ENCODE measurements at regions not wholly inside any gene's neighbourhood (a gene's known extent, or its start where the extent isn't known, plus 50 kb on each side); places are given as distances from the start of the nearest gene placed in this dataset.
A peak's percentile ranks its signal among the peaks of the same experiment; 100 is the strongest.

GRCh38 chr13:92938486-92939020, 288.1 kb upstream of the GPC6 start:
- no peak for DNase-seq

GRCh38 chr13:92941167-92941566, 285.4 kb upstream of the GPC6 start:
- DNase-seq = no peak

DNA sequence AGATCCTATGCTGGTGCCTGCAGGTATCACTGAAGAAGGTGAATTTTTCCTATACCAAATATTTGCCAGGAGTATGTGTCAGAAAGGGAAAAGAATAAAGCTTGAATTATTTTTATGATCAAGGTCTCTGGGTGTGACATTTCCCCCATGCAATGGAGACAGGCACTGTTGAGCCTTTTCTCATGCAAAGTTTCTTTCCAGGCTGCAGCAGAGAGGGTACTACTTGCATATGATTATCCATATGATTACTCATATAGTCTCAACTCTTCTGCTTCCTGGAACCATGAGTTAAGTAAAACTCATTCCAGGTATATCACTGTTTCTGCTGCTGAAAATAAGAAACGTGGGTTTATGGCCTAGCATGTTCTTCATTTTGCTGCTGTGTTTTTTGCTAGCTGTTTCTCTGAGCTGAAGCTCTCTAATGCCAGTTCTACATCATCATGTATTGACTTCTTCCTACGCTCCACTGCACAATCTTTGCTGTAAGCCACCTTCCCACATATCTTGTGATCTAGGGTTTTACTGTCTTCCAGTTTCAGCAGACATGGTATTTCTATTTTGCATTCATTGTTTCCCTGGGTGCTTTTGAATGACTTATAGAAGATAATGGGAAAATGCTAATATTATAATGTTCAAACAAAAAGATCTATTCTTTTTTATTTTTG, 278.7 kb upstream of the GPC6 start:
- no peak for DNase-seq

DNA sequence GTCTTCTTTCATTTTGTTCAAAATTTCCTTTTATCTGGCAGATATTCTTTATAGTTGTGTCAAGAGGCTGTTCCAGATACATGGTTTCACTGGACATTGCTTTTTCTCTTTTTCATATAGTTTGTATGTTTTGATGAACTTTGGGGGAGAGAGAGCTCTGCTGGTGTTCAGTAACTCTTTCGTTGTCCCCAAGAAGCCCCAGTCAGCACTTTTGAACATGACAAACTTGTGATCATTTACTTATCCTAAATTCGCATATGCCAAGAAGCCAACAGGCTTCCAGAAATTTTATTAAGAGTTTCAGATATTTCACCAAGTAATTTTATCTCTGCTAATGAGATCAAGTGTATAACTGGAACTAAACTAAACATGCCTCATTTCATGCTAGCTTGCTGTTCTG, 275.8 kb upstream of the GPC6 start:
- no peak for DNase-seq

GRCh38 chr13:92951273-92951890, 275.2 kb upstream of the GPC6 start:
- DNase-seq = peak; percentile 29

DNA sequence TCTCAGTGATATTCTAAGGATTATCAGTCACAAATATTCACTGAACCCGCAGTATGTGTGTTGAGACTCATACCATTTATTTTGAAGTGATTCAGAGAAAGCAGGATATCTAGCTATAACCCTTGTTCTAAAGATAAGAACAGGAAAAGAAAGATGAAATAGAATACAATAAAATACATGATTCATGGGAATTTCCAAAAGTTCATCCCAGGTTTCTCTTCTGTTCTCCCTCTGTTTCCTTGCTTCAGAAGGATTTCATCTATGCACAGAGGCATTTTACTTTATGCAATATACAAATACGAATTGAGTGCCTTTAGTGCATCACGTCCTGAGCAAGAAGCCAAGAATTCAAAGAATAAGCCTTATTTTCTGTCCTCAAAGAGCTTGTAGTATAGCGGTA, 274.4 kb upstream of the GPC6 start:
- DNase-seq = no peak

- no peak for DNase-seq
Observed at GRCh38 chr13:92954746-92955145, 271.9 kb upstream of the GPC6 start.

- DNase-seq = no peak
Observed at GRCh38 chr13:92959790-92960189, 266.8 kb upstream of the GPC6 start.

- no peak for DNase-seq
Observed at GRCh38 chr13:92963029-92963428, 263.6 kb upstream of the GPC6 start.

DNA sequence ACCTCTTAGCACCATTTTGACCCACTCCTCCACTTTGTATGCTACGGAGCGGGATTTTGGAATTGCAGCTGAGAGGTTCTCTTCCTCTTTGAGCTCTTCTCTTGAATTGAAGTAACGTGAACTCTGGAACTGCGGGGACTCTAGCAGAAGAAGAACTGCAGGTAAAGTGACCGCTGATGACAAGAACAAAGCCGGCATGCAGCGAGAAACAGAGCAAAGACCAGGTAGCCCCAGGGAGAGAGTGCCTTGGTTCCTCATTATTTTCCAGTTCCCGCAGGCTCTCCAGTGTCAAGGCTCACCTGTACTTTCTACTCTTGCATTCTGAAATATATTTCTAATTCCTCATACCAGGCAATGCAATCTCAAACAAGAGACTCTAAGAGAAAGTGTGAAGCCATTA, 260.3 kb upstream of the GPC6 start:
- DNase-seq = no peak

DNA sequence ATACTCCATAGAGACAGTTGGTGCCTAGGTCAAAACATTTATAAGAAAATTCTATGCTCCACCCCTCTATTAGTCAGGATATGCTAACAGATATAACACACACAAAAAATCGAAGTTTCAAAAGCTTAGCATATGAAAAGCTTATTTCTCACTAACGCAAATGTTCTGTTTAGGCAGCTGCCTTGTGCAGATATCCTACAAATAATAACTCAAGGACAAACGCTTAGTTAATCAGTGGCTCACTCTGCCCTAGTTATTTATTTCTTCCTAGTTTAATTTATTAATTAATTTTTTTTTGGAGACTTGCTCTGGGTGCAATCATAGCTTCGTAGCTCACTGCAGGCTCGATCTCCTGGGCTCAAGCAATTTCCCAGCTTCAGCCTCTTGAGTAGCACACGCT, 259.7 kb upstream of the GPC6 start:
- DNase-seq = no peak

DNA sequence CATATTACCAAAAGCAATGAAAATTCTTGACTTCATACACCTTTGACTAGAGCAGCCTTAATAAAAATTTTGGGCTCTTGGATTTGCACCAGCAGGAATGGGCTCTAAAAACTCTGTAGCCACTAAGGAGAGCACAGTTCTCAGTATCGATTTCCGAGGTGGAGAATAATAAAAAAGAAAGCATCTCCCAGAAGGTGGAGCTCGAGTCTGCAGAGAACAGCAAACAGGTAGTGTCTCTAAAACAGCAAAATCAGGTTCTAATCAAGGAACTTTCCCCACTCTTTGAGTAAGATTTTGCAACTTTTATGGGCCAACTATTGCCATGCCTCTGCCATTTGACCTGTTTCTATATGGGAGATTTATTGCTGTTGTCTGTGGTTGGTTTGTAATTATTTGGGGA, 258.7 kb upstream of the GPC6 start:
- peak; percentile 30 for DNase-seq

DNA sequence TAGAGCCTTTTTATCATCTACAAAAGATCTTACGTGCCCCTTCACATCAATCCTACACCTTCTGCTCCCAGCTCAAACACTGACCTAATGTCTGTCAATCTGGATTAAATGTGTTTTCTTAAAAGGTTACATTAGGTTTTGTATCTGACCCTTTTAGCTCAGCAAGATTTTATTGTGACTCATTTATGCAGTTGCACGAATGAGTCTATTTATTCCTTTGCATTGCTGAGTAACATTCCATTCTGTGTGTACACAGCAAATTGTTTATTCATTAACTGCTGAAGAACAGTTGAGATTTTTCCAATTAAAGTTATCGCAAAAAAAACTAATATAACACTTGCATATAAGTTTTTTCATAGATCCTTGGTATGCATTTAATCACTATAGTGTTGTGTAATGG, 253.9 kb upstream of the GPC6 start:
- DNase-seq = no peak

DNA sequence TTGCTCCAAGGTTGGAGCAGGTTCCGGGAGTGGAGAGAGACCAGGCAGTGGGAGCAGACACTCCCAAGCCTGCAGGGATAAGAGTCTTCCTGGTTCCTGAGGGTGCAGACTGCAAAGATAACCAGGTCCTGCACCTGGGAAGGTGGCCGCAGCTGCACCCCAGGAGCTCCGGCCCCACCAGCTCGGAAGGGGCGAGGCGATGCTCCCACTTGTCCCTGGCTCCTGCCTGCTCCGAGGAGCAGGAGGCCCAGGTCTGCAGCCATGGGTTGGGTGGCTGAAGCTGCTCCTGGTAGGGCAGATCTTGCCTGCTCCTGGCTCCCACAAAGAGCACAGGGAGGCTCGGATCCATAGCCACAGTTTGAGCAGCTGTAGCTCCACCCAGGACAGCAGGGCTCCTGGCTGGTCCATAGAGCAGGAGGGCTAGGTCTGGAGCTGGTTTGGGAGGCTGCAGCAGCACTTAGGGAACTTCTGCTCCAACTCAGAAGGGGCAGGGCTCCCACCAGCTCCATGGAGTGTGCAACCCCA, 251.6 kb upstream of the GPC6 start:
- DNase-seq = no peak

- no peak for DNase-seq
Observed at GRCh38 chr13:92976657-92977056, 249.9 kb upstream of the GPC6 start.

GRCh38 chr13:92984151-92984550, 242.5 kb upstream of the GPC6 start:
- DNase-seq = no peak

GRCh38 chr13:92989301-92989700, 237.3 kb upstream of the GPC6 start:
- DNase-seq = no peak

GRCh38 chr13:92991692-92992091, 234.9 kb upstream of the GPC6 start:
- no peak for DNase-seq

DNA sequence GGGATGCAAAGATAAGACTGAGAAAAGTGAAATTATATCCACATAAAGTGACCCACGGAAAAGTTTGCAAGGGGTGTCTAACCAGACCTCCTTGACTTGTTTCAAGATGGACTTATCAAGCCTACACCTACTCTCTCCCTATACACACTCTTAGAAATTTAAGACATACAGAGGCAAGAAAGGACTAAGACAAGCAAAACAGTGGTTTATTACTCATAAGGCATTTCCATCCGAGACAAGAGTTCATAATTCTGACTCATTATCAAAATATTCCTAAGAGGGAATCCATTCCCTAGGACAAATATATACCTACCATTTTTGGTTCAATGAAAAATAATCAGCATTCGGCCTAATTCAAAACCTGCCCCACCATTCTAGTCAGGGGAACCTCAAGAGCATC, 232.6 kb upstream of the GPC6 start:
- DNase-seq = no peak

DNA sequence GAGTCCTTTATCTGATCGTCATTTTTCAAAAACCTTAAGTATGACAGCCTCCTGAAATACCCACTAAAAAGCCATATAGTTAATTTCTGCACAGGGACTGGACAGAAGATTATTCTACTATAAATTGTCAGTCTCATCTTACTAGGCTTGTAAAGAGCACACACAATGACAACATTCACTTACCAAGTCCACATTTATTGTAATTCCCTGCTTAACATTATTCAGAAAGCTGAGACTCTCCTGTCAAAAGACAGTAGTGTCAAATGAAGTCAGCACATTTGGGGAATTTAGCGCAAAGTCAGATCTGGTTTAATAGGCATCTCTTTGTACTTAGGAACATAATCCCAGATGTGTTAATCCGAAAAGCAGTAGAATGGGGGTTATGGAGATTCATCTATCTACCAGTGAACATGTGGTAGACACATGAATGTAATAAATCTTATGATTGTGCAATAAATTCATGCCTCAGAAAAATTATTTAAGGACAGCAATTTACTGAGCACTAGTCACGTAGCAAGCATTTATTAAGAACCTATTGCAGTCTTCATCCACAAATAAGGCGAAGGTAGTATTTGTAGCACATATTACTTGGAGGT, 224.6 kb upstream of the GPC6 start:
- no peak for DNase-seq

GRCh38 chr13:93003531-93003930, 223.1 kb upstream of the GPC6 start:
- no peak for DNase-seq

DNA sequence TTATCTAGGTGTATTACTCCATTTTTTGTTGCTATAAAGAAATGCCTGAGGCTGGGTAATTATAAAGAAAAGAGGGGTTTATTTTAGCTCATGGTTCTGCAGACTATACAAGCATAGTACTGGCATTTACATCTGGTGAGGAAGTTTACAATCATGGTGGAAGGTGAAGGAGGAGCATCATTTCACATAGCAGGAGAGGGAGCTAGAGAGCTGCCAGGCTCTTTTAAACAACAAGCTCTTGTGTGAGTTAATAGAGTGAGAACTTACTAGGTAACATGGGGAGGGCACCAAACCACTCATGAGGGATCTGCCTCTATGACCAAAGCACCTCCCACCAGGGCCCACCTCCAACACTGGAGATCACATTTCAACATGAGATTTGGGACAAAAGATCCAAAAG, 221.7 kb upstream of the GPC6 start:
- peak; percentile 25 for DNase-seq

- DNase-seq = no peak
Observed at GRCh38 chr13:93007928-93008327, 218.7 kb upstream of the GPC6 start.

GRCh38 chr13:93017493-93018112, 209.0 kb upstream of the GPC6 start:
- no peak for DNase-seq
